ENCODE measurements at regions not wholly inside any gene's neighbourhood (a gene's known extent, or its start where the extent isn't known, plus 50 kb on each side); places are given as distances from the start of the nearest gene placed in this dataset.

DNA sequence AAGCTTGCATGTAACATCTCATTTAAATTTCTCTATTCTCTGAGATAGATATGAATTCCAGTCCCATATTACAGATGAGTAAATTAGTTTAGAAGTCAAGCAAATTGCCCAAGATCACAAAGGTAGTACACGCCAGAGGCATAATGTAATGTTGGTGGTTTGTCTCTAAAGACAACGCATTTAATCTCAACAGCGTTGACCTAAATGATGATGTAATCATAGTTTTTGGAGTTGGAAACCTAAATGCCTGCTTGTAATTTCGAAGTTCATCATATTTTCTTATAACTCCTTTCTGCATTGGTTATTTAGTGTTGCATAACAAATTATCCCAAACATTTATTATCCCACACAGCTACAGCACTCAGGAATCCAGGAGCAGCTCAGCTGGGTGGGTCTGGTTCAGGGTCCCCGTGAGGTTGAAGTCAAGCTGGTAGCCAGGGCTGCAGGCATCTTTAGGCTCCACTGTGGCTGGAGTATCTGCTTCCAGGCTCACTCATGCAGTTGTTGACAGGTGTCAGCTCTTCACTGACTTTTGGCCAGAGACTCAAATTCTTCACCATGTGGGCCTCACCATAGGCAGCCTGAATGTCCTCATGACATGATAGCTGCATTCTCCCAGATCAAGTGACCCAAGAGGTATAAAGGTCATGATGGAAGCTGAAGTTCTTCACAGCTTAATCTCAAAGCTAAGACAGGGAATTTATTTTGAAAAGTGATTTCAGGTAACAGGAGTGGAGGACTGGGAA, 122.0 kb upstream of the SPTLC3 start:
- TF ChIP-seq, protein P1, sequence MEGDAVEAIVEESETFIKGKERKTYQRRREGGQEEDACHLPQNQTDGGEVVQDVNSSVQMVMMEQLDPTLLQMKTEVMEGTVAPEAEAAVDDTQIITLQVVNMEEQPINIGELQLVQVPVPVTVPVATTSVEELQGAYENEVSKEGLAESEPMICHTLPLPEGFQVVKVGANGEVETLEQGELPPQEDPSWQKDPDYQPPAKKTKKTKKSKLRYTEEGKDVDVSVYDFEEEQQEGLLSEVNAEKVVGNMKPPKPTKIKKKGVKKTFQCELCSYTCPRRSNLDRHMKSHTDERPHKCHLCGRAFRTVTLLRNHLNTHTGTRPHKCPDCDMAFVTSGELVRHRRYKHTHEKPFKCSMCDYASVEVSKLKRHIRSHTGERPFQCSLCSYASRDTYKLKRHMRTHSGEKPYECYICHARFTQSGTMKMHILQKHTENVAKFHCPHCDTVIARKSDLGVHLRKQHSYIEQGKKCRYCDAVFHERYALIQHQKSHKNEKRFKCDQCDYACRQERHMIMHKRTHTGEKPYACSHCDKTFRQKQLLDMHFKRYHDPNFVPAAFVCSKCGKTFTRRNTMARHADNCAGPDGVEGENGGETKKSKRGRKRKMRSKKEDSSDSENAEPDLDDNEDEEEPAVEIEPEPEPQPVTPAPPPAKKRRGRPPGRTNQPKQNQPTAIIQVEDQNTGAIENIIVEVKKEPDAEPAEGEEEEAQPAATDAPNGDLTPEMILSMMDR (IDR thresholded peaks at IDR 0.05) = no peak
- TF ChIP-seq EZH2 (IDR thresholded peaks at IDR 0.05) (no peak), EZH2phosphoT487 (IDR thresholded peaks at IDR 0.05) (no peak)
